ENCODE measurements at regions not wholly inside any gene's neighbourhood (a gene's known extent, or its start where the extent isn't known, plus 50 kb on each side); places are given as distances from the start of the nearest gene placed in this dataset.

DNA sequence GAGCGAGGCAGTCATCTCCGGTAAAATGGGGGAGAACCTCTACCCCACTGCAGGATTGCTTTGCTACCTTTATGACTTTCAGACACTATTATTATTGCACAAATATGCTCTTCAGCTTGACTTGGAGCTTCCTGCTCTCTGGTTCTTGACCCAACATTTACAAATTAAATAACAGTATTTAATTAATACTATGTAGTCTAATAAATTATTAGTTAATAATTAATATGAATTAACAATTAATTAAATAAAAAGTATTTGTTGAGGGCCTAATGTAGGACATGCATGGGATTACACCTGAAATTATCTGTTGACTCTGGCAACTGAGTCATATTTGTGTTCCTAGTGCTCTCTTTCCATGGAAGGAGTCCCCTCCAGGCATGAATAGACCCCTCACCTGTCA lies 359.9 kb downstream of the SIPA1L2 start:
- DNase-seq, result no peak
- H3K27me3 ChIP-seq (ENCODE audit: control insufficient read depth, insufficient read depth, low read length), result no peaks in the 10 kb centered on the region; the same call in 1 of the 2 replicates
- H3K4me3 ChIP-seq (ENCODE audit: insufficient read depth, low read depth, low read length), result no peak overlapping the region
- no peaks in the 10 kb centered on the region for H3K36me3 ChIP-seq (replicated peaks; ENCODE audit: control insufficient read depth, insufficient read depth, low read length)

DNA sequence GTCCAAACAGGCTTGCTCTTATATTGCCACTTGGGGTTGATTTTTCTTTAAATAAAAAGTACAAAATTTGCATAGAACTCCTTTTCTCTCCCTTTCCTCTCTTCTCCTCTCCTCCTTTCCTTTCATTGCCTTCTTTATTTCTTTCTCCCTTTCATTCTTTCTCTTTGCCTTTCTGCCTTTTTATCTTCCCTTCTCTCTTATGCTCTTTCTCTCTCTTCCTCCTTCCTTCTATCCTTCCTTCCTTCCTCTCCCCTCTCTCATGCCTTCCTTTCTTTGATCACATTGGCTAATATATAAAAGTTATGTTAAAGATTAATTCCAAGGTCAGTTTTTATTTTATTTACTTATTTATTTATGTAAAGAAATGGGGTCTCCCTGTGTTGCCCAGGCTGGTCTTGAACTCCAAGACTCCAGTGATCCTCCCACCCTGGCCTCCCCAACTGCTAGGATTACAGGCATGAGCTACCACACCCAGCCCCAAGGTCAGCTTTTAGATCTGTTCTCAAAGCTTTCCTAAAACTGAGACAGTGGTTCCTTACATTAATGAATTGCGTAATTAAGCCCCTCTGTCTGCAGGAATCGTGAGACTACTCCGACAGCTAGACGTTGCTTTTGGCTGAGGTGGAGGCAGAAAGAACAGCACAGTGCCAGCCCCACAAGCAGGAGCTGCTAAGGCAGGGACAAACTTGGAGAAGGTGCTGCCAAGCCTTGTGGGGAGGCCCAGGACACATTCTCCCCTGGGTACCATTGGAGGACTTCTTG lies 361.9 kb downstream of the SIPA1L2 start:
- H3K4me3 ChIP-seq (ENCODE audit: insufficient read depth, low read depth, low read length), result no peak overlapping the region
- DNase-seq, result no peak
- H3K27me3 ChIP-seq (ENCODE audit: control insufficient read depth, insufficient read depth, low read length), result peaks cover 4% of the 10 kb centered on the region
- H3K36me3 ChIP-seq (replicated peaks; ENCODE audit: control insufficient read depth, insufficient read depth, low read length), result no peaks in the 10 kb centered on the region

DNA sequence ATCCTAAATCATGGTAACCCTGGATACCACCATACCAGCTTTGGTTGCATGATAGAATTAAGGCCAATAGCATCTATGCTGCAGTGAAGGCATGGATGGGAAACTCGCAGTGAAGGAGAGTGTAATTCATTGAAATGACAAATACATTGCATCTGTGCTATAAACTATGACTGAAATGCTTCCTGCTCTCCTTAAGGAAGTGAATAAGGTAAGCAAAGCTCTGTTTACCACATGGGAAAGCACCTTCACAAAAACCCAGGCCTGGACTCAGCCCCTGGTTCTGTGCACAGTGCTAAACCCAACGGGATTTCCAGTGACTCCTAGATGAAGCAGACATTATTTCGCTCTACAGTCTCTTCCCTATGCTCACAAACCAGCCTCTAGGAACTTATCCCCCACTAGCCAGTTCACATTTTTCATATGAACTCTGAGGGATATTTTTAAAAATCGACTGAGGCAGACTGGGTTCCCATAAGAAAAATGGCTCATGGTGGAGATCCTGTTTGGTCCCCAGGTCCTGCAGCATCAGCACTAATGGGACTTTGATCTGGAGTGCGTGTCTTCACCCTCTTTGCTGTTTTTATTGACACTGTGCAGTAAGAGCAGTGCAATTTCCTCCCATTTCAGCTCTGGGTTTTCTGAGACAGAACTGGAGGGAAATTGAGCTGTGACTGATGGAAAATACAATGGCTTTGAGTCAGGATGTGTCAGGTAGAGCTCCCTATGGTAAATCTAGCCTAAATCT lies 362.7 kb downstream of the SIPA1L2 start:
- Histone ChIP-seq H3K4me3 (ENCODE audit: insufficient read depth, low read depth, low read length) (no peak overlapping the region), H3K27me3 (ENCODE audit: control insufficient read depth, insufficient read depth, low read length) (peaks cover 4% of the 10 kb centered on the region), H3K36me3 (replicated peaks; ENCODE audit: control insufficient read depth, insufficient read depth, low read length) (no peaks in the 10 kb centered on the region)
- no peak for DNase-seq

DNA sequence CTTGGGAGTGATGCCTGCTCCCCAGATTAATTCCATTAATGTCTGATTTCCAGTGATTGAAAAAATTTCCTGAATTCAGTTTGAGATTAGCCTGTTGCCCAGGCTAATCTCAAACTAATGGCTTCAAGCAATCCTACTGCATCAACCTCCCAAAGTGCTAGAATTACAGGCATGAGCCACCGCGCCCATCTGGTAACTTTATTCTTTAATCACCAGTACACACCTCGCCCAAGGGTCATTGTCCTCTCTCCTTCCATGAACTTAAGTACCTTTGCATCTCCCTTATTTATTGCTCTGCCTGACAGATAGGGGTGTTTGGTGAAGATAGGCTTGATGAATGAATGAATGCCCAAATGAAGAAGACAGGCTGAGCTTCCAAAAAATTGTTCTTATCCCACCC lies 366.5 kb downstream of the SIPA1L2 start:
- H3K27me3 ChIP-seq (ENCODE audit: control insufficient read depth, insufficient read depth, low read length), result peaks cover 9% of the 10 kb centered on the region
- no peaks in the 10 kb centered on the region for H3K36me3 ChIP-seq (replicated peaks; ENCODE audit: control insufficient read depth, insufficient read depth, low read length)
- DNase-seq, result no peak
- H3K4me3 ChIP-seq (ENCODE audit: insufficient read depth, low read depth, low read length), result no peak overlapping the region

DNA sequence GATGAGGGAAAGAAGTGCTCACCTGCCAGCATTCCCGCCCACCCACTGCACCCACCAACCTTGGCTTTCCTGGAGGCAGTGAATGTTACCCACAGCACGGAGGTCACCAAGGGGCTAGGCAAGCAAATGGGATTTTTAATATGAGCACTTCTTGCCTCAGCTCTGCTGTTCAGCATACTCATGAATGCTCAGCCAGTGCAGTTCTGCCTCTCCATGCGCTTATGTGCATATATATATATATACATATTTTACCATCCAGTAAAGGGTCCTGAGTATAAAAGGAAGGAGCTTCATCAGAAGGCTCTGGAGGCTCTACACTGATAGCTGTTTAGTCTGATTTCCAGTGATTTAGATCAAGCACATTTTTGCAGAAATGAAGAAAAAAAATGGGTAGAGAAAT lies 366.9 kb downstream of the SIPA1L2 start:
- Histone ChIP-seq H3K4me3 (ENCODE audit: insufficient read depth, low read depth, low read length) (no peak overlapping the region), H3K36me3 (replicated peaks; ENCODE audit: control insufficient read depth, insufficient read depth, low read length) (no peaks in the 10 kb centered on the region), H3K27me3 (ENCODE audit: control insufficient read depth, insufficient read depth, low read length) (peaks cover 10% of the 10 kb centered on the region)
- no peak for DNase-seq

DNA sequence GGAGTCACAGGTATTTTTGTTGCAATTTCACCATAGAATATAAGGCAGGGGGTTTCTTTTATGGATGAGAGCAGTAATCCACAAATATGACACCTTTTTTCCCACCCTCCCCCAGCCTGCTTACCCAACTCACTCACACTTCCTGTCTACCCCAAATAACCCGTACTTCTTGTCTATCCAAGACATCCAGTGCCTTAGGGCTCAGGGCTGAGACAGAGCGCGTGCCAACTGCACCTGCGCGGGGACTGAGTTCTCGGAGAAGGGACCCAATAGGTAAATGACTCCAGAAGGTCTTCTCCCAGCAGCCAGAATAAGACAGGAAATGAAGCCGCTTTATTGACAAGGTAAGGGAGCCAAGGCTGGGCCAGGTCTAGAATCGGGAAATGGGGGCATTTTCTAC lies 369.1 kb downstream of the SIPA1L2 start:
- H3K27me3 ChIP-seq (ENCODE audit: control insufficient read depth, insufficient read depth, low read length), result peaks cover 16% of the 10 kb centered on the region
- H3K36me3 ChIP-seq (replicated peaks; ENCODE audit: control insufficient read depth, insufficient read depth, low read length), result no peaks in the 10 kb centered on the region
- DNase-seq, result no peak
- no peak overlapping the region for H3K4me3 ChIP-seq (ENCODE audit: insufficient read depth, low read depth, low read length)

DNA sequence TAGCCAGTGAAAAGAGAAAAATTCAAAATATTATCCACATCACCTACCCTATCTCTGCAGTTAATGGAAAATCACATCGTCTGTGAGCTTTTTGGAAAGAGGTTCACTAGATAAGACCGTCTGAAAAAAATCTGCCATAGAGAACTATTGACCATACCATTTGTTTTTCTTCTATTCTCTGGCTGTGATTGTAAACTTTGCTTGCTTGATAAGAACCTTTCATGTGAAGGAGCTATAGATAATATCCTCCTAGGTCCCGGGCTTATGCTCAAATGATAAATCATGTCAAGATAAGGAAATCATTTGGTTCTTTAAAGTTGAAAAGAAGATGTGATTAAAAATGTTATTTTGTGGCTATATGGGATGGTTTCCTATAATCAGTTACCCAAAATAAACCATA lies 369.9 kb downstream of the SIPA1L2 start:
- Histone ChIP-seq H3K4me3 (ENCODE audit: insufficient read depth, low read depth, low read length) (no peak overlapping the region), H3K27me3 (ENCODE audit: control insufficient read depth, insufficient read depth, low read length) (peaks cover 16% of the 10 kb centered on the region), H3K36me3 (replicated peaks; ENCODE audit: control insufficient read depth, insufficient read depth, low read length) (no peaks in the 10 kb centered on the region)
- DNase-seq, result no peak

DNA sequence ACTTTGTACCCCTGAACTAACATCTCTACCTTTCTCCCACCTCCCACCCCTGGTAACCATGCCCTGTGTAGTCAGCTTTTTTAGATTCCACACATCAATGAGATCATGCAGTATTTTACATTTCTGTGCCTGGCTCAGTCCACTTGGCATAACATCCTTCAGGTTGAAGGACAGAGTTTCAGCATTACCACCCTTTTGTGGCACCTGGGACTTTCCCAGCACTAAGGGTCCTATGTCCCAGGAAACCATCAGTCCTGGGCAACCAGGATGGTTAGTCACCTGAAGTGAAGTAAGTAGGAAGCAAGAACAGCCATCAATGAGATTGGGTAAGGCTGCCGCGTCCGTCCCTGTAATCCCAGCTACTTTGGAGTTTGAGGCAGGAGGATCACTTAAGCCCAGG lies 370.6 kb downstream of the SIPA1L2 start:
- no peak for DNase-seq

DNA sequence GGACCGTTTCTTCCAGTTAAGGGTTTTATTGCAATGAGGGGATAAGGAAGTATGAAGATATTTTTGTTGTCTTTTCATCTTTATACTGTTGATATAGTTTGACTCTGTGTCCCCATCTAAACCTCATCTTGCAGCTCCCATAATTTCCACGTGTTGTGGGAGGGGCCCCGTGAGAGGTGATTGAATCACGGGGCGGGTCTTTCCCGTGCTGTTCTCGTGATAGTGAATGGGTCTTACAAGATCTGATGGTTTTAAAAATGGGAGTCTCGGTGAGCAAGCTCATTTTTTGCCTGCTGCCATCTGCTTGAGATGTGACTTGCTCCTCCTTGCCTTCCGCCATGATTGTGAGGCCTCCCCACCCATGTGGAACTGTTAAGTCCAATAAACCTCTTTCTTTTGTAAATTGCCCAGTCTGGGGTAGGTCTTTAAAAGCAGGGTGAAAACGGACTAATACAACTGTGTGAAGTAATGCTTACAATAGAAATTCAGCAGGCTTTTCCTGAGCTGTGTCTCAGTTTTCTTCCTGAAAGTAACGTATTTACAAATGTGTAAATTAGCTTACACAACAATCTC lies 377.3 kb downstream of the SIPA1L2 start:
- Histone ChIP-seq H3K4me3 (ENCODE audit: insufficient read depth, low read depth, low read length) (no peak overlapping the region), H3K27me3 (ENCODE audit: control insufficient read depth, insufficient read depth, low read length) (peaks cover 55% of the 10 kb centered on the region), H3K36me3 (replicated peaks; ENCODE audit: control insufficient read depth, insufficient read depth, low read length) (no peaks in the 10 kb centered on the region)
- no peak for DNase-seq

More for the DNA sequence above, 370.6 kb downstream of the SIPA1L2 start:
- Histone ChIP-seq H3K4me3 (ENCODE audit: insufficient read depth, low read depth, low read length) (no peak overlapping the region), H3K27me3 (ENCODE audit: control insufficient read depth, insufficient read depth, low read length) (peaks cover 22% of the 10 kb centered on the region), H3K36me3 (replicated peaks; ENCODE audit: control insufficient read depth, insufficient read depth, low read length) (no peaks in the 10 kb centered on the region)

DNA sequence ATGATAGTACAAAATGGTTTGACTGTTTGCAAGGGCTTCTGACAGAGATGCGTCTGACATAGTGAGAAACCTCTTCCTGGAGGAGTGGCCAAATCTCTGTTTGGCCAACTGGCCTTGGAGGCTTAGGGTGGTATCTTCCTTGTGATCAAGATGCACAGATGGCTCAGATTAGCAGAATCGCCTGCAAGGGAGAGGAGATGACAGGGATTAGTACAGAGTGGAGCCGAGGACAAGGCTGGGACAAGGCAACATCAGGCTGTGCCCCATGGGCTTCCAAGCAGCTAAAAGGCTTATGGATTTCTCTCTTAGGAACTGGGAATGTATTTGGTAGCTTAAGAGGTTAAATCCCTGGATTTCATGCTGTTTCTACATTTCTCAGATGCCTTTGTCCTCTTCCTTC lies 379.1 kb downstream of the SIPA1L2 start:
- Histone ChIP-seq H3K4me3 (ENCODE audit: insufficient read depth, low read depth, low read length) (no peak overlapping the region), H3K27me3 (ENCODE audit: control insufficient read depth, insufficient read depth, low read length) (peaks cover 60% of the 10 kb centered on the region), H3K36me3 (replicated peaks; ENCODE audit: control insufficient read depth, insufficient read depth, low read length) (no peaks in the 10 kb centered on the region)
- no peak for DNase-seq

DNA sequence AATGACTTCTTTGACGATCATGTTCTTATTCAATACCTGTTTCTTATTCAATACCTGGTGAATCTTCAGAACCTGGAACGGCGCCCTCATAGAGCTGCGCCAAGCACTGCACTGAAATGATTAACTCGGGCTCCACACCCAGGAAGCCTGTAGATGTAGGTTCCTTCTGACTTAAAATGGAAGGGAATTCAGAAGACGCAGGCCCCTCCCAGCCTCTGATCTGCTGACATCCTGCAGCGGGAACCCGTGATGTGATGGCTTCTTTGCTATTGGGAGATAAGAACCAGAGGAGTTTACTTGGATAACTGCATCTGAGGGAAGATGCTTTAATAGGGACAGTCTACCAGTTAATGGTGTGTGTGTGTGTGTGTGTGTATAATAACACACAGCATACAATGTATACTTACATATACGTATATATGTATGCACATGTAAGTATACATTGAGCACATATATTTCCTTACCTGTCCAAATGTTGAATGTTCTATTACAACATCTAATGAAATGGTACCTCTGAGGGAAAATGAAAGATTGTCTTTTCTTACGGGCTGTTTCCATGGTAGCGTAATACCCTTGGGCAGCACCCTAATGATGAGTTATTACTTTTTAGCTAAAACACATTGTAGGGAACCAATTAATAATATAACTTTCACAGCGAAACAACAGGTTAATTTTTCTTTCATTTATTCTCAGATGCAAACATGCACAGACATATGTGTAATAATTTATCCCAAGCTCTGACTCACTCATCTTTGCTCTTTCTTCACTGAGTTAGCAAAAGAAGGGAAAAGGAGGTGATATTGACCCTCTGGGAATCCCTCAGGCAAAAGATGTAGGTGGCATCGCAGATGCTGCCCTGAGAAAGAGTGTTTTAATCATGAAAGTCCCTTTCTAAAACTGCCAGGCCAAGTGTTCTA lies 379.8 kb downstream of the SIPA1L2 start:
- Histone ChIP-seq H3K27me3 (ENCODE audit: control insufficient read depth, insufficient read depth, low read length) (peaks cover 61% of the 10 kb centered on the region), H3K36me3 (replicated peaks; ENCODE audit: control insufficient read depth, insufficient read depth, low read length) (no peaks in the 10 kb centered on the region), H3K4me3 (ENCODE audit: insufficient read depth, low read depth, low read length) (no peak overlapping the region)
- DNase-seq, result no peak

DNA sequence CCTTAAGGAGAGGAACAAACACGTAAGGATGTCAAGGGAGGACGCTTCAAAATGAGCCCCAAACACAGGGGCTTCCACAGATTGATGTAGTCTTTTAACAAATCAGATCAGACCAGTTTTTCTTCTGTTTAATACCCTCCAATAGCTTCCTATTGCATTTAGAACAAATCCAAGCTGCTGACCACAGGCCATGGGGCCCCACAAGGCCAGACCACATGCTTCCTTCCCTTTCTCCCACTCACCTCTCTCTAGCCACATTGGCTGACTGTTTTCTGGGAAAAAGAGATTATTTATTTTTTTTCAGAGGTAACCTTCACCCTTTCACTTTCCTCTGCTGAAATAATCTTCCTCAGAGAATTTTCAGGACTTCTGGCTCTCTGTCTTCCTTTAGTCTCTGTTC lies 380.6 kb downstream of the SIPA1L2 start:
- H3K27me3 ChIP-seq (ENCODE audit: control insufficient read depth, insufficient read depth, low read length), result peaks cover 59% of the 10 kb centered on the region
- no peak overlapping the region for H3K4me3 ChIP-seq (ENCODE audit: insufficient read depth, low read depth, low read length)
- no peak for DNase-seq
- H3K36me3 ChIP-seq (replicated peaks; ENCODE audit: control insufficient read depth, insufficient read depth, low read length), result no peaks in the 10 kb centered on the region

DNA sequence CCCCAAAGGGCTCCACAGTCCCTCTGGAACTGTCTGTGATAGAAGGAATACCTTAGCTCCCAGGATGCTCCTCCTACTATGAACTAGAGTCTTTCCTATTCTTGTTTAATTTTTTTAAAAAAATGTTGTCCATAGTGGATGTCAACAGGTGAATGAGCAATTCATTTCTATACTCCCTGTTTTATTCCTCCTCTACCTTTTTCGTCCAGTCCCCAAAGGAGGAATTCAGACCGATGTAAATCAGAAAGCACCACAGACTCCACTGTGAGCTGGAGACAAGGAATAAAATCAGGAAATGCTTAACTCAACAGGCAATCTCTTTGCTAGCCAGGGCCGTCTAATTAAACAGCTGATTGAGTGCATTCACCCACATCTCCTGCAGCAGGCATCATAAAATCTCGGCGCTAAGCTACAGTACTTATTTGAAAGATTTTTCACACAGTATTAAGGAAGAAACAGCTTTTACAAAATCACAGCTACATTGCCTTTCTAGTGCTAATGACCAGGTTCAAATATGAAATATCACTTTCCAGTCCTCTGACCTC lies 381.6 kb downstream of the SIPA1L2 start:
- H3K36me3 ChIP-seq (replicated peaks; ENCODE audit: control insufficient read depth, insufficient read depth, low read length), result no peaks in the 10 kb centered on the region
- peaks cover 52% of the 10 kb centered on the region for H3K27me3 ChIP-seq (ENCODE audit: control insufficient read depth, insufficient read depth, low read length)
- DNase-seq, result no peak
- no peak overlapping the region for H3K4me3 ChIP-seq (ENCODE audit: insufficient read depth, low read depth, low read length)

DNA sequence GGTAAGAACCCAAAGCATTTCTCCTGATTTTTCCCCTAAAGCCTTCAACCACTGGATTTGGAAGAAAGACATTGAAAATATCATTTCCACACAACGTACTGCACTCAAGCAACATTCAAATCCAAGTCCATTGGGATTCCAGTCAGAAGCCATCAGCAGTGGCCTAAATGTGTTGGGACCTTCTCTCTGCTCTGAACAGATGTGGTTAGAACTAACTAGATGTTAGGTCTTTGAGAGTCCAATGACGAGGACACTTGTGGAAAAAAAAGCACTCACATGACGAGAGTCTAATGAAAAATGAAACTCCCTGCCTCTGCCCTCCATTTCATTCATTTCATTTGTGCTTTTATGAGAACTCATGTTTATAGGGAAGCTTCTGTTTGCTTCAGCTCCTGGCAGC lies 382.3 kb downstream of the SIPA1L2 start:
- no peaks in the 10 kb centered on the region for H3K36me3 ChIP-seq (replicated peaks; ENCODE audit: control insufficient read depth, insufficient read depth, low read length)
- H3K27me3 ChIP-seq (ENCODE audit: control insufficient read depth, insufficient read depth, low read length), result peaks cover 48% of the 10 kb centered on the region
- H3K4me3 ChIP-seq (ENCODE audit: insufficient read depth, low read depth, low read length), result no peak overlapping the region
- DNase-seq, result no peak

Data from H7 (cell line).